HG02588 (cell line): ENCODE measurements at regions not wholly inside any gene's neighbourhood (a gene's known extent, or its start where the extent isn't known, plus 50 kb on each side); places are given as distances from the start of the nearest gene placed in this dataset.
A peak's percentile ranks its signal among the peaks of the same experiment; 100 is the strongest.
"Not testable (repeated sequence)": the region's sequence is repeated elsewhere in the genome, so short reads cannot be mapped to it uniquely, and the experiment has no call there.

ENCODE experiments used
- ATAC-seq: cut with Tn5 transposase; IDR thresholded peaks from one replicate; pipeline ENCODE4 v1.9.1; 2021; ENCODE audit warnings: mild to moderate bottlenecking, moderate library complexity; ENCODE audit not compliant: unreplicated experiment

DNA sequence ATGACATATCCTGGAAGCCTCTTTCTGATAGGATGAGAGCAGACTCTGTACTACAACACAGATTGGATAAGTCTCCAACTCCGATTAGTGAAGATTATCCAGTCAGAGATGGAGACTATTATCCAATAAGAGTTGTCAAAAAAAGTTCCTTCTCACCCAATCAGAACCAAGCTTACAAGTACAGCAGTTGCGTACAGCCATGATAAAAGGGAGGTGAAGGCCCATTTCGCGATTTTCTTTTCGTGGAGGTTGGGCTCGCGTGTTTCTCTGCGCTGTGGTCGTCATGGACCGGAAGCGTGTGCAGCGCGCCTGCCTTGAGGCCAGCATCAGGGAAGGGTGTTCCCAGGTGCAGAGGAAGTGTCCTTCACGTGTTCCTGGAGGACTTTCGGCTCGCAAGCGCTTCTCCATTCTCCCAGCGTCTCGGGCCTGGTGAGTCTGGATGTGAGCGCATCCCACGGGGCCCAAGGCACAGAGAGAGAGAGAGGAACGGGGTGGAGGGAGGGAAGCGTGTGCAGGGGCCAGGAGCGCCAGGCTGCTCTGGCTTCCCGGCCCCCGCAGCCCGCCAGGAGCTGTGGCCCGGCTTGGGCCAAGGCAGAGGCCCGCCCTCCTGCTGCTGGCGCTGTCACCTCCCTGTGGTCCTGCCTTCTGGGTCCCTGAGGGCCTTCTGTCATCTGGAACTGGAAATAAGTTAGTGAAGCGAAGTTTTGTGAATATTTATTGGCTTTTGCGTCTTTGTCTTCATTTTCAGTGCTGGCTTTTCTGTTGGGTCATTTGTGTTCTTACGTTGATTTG, 53.9 kb downstream of the CDRT15L2 start:
- not testable (repeated sequence) for ATAC-seq

DNA sequence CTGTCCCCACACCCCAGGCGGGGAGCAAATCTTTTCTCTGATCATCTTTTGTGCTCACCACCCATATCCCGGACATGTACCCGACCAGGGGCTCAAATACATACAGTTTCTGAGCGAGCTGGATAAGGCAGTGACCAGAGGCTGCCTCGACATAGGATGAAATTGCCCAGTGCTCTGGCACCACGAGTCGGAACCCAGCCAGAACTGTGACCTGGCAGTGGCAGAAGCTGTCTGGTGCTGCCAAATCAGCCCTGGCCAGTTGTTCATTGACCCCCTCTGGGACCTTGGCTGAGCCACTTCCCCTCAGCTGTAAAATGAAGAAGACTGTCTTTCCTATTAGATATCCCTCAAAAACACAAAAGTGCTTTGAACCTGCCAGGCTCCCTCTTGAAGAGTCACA, 60.6 kb downstream of the CDRT15L2 start:
- not testable (repeated sequence) for ATAC-seq

DNA sequence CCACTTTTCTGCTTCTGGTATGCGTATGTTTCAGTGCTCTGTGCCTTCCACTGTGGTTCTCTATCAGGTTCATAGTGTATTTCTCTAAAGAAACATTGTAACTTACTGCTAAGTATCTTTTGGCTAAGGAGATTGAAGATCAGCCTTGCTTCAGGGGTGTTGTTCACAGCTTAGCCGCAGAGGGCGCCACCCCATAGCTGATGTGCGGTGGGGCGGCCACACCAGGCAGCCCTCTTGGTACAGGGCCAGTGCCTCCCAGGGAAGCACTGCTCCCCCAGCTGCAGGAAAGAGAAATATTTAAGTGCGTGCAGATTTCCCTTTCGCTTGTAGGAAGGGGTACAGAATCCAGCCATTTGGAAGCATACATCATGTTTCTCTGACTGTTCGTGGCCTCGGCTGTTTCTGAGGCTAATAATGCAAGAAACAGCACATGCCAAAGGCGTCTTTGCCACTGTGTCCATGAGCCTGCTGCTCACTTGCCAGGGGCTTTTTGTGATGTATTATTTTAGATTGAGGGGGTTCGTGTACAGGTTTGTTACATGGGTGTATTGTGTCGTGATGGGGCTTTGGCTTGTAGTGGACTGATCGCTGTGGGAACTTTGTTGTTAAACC, 67.2 kb downstream of the CDRT15L2 start:
- ATAC-seq = not testable (repeated sequence)

DNA sequence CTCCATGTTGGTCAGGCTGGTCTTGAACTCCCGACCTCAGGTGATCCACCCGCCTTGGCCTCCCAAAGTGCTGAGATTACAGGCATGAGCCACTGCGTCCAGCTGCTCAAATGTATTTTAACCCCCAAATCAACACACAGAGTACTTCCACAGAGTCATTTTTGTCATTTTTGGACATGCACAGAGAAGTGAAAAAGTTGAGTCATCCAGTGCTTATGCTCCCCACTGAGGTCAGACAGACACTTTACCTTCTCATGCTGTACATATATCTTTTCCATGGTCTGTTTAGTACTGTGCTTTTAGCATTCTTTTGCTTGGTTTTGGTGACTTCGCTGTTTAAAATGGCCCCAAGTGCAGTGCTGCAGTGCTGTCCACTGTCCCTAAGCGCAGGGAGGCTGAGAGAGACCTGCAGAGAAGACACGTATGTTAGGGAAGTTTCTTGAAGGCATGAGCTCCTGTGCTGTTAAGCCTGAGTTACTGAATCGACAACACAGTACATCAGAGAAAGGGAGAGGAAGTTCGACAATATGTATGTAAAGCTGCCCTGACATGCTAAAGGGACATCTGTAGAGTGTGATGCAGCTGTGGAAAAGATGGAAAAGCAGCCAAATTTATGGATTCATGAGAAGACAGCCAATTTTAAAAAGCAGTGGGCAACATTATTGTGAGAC, 69.7 kb downstream of the CDRT15L2 start:
- peak; percentile 81 for ATAC-seq

DNA sequence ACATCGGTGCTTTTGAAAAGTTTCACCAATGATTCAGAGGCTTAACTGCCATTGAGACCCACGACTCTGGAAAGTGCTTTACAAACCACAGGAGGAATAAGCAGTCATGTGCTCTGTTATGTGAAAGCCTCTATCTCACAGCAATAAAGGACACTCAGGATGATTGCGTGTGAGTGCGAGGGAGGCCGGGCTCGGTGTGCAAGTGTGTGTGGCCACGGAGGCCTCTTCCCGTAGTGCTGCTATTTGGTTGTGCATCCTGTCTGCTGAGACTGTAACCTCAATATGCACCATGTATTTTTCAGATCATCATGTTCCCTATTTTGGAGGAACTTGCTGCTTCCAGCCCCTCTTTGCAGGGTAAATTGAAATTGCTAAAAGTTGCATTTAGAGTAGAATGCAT, 71.5 kb downstream of the CDRT15L2 start:
- ATAC-seq = not testable (repeated sequence)

DNA sequence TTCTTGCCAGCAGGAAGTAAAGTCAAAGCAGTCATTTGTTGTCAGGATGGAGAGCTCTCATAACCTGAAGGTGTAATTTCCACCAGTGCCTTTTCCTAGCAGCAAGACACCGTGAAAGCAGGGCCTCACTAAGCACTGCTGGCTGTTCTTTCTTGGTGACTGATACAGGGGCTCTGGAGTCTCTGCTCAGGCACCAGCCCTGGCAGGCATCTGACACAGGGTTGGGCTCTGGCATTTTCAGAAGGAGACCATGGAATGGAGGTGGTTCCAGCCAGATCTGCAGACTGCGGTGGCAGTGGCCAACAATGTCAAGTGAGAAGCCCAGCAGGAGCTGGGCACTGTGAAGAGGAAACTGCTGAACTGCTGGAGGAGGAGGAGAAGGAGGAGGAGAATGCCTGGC, 72.2 kb downstream of the CDRT15L2 start:
- ATAC-seq = not testable (repeated sequence)

DNA sequence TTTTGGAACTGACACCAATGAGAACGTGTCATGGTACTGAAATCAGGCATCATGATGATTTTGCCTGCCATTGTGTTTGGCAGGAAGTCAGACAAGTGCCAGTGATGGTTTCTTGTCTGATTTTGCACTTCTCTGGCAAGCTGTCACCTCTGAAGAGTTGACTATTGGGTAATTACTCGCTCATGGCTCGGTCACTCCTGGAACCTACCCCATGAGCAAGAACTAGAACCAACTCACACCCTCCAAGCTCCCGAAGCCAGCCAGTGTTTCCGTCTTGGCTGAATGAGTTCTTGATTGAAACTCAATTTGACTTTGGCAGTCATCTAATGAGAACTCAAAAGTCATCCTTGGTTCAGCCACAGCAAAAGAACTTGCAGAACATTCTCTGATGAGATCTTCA, 73.9 kb downstream of the CDRT15L2 start:
- not testable (repeated sequence) for ATAC-seq

DNA sequence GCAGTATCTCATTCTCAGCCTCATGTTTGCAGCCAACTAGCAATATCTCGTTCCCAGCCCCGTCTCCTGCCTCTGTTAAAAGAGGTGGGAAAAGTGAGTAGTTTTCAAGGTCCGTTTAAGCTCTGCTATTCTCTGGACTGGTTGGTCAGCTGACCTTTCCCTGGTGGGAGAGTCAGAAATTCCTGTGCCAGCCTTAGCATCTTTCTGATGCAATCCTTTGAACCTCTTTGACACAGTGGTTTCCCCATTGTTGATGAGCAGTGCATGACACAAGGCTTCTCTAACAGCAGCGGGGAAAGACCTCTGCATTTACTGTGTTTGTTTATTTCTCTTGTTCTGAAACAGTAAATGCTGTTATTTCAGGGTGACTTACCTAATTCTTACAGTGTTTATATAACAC, 74.6 kb downstream of the CDRT15L2 start:
- not testable (repeated sequence) for ATAC-seq

DNA sequence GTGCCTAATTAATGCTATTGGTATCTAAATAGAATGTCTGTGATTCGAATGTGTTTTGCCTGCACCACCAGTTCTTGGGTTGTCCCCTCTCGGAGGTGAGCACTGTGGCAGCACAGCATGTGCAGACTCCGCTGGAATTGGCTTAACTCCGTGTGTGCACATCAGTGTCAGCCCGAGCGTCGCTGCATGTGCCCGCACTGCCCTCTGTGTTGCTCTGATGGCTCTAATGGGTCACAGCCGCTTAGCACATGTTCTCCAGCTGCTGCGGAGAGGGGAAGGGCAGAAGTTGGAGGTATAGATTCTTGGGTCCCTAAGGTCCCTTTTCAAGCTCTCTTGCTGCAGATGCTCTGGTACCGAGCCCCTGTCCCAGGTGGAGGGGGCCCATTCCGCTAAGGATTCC, 75.1 kb downstream of the CDRT15L2 start:
- ATAC-seq = not testable (repeated sequence)

DNA sequence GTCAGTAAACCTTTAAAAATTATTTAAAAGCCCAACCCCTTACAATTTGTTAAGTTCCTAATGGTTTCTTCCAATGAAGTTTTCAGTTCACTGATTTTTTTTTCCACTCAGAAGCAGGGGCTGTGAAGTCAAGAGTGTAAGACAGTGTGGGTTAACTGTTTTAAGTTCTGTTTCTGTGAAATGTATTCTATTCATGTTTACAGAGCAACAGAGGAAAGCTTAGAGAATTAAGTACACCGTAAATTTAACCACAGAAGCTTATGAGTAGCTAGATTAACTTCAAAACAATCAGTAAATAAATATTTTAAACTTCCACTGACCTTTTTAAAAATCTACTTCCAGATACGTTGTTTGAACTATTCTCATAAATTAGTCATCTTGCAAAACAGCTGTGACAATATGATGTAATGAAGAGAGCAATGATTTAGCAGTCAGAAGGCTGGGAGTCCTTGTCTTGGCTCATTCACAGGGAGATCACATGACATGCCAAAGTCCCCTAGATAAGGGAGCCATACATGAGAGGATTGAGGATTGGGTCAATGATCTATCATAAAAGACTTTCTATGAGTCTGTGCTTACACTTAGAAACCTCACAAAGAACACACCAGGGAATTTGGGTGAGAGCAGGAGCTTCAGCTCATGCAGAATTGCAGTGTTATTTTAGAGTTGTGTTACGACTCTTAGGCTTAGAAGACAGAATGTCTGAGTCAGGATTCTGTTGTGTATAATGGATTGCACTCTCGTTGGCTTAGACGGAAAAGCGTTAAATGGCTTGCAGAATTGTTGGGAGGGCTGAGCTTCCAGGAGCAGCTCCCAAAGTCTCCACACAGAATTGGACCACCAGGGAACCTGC, 85.8 kb downstream of the CDRT15L2 start:
- ATAC-seq = not testable (repeated sequence)

DNA sequence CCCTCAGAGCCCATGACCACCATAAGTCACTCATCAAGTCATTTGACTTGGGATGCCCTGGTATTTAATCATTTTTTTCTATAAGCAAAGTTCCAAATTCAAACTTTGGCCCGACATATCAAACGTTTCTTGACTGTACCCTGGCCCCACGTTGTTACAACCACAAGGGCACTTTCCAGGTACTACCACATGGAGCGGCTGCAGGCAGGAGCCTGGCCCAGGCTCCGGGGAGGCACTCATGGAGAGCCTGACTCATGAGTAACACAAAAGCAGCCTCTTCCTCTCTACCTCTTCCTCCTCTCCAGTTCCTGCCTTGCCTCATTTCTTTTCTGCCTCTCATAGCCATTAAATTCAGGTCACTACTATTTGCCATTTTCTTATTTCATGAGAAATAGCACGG, 87.2 kb downstream of the CDRT15L2 start:
- ATAC-seq = not testable (repeated sequence)

DNA sequence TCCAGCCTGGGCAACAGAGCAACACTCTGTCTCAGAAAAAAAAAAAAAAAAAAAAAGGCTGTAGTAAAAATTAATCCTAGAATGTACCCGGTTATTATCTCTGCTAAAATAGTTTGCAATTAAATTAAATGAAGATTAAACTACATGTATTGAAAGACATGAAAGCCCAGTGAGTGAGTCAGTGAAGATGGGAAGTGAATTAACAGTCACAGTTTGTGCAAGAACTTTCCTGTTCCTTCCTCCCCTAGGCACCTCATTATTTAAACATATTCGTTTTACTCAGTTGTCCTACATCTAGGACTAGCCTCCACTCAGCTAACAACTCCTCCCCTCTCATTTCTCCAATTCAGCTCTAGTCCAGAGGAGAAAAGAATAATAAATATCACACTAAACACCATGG, 88.2 kb downstream of the CDRT15L2 start:
- ATAC-seq = not testable (repeated sequence)

DNA sequence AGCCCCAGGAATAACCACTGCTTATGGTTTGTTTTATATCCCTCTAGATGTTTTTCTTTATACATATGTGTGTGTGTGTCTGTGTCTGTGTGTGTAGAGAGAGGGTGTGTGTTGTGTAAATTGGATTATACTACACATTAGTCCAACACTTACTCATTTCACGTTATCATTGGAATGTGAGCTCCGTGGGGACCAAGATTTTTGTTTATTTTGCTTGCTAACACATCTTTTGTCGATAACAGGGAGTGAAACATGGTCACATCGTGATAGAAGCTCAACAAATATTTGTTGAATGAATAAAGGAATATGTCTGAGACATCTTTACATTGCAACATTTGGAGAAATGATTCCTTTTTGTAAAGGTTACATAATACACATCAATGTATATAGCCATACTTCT, 88.8 kb downstream of the CDRT15L2 start:
- ATAC-seq = not testable (repeated sequence)

DNA sequence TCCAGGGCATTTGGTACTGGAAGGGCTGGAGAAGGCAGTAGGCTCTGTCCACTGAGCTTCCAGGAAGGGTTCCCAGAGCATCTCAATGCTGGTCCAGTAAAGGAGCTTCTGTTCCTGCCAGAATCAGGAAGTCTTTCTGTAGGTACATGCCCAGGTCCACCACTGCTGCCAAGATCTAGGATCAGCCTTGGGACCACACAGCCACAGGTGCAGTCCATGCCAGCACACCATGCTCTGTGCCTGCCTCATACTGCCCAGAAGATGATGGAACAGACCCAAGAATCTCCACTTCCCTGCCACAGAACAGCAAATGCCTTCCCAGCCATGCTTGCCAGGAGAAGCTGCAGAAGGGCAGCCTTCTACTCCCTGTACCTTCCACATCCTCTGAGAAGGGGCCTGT, 89.3 kb downstream of the CDRT15L2 start:
- not testable (repeated sequence) for ATAC-seq

DNA sequence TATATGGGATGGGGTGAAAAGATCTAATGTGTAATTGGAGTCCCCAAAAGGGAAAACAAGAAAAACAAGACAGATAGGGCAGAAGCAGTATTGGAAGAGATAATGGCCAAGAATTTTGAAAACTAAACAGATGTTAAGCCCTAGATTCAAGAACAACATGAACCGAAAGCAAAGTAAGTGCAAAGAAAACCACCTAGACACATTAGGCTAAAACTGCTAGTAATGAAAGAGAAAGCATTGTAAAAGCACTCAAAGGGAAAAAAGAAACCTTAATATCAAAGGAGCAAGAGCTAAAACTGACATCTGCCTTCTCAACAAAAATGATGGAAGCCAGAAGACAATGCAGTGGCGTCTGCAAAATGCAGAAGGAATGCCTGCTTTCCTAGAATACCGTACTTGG, 91.0 kb downstream of the CDRT15L2 start:
- not testable (repeated sequence) for ATAC-seq

DNA sequence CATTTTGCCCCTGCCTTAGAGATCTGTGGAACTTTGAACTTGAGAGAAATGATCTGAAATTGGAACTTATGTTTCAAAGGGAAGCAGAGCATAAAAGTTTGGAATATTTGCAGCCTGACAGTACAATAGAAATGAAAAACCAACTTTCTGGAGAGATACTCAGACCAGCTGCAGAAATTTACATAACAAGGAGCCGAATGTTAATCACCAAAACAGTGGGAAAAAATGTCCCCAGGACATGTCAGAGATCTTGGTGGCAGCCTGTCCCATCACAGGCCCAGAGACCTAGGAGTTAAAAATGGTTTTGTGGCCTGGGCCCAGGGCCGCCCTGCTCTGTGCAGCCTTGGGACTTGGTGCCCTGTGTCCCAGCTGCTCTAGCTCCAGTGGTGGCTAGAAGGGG, 94.8 kb downstream of the CDRT15L2 start:
- ATAC-seq = not testable (repeated sequence)

DNA sequence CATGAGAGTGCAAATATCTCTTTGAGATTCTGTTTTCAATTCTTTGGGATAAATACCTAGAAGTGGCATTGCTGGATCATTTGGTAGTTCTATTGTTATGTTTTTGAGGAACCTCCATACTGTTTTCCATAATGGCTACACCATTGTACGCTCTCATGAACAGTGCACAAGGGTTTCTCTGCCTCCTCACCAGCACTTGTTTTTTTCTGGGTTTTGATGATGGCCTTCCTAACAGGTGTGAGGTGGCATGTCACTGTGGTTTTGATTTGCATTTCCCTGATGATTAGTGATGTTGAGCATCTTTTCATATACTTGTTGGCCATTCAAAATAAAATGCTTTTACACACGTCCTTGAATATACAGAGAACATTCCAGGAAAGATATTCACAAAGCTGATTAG, 96.2 kb downstream of the CDRT15L2 start:
- ATAC-seq = not testable (repeated sequence)

DNA sequence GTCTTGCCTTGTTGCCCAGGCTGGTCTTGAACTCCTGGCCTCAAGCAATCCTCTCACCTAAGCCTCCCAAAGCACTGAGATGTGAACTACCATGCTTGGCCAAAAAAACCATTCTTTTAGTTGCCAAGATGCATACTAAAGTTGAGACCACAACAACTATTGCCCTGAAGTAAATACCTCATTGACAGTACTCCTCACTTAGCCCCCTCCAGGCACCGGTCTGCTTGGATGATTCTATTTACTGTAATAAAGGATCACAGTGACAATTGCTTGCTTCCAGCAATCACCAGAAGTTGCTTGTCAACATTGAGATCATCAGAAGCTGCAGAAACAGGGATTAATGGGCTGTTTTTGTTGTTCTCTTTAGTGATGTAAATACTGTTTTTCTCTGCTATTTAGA, 97.1 kb downstream of the CDRT15L2 start:
- not testable (repeated sequence) for ATAC-seq

DNA sequence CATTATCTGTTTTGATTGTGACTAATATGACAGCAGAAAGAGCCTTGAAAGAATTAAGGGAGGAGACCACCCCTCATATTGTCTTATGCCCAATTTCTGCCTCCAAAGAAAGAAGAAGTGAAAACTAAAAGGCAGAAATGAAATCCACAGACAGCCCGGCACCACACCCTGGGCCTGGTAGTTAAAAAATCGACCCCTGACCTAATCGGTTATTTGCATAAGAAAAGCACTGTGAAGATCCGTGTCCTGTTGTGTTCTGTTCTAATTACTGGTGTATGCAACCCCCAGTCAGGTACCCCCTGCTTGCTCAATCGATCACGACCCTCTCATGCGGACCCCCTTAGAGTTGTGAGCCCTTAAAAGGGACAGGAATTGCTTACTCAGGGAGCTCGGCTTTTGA, 97.9 kb downstream of the CDRT15L2 start:
- ATAC-seq = not testable (repeated sequence)

DNA sequence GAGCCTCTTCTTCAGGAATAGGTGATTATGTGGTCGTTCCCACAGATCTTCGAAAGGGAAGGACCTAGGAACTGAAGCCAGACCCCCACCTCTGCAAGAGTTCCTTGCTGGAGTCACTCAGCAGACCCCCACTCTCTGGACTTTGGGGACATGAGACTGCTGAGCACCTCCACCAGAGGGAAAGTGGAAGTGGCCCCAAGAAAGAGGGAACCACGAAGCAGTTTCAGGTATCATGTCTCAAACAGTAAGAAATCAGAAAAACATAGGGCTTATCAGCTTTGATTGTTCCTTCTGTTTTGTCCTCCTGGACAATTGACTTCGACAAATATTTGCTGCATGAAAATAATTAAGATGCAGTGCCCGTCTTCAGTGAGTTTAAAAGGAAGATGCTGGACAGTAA, 98.9 kb downstream of the CDRT15L2 start:
- not testable (repeated sequence) for ATAC-seq
